ENCODE measurements at regions not wholly inside any gene's neighbourhood (a gene's known extent, or its start where the extent isn't known, plus 50 kb on each side); places are given as distances from the start of the nearest gene placed in this dataset.
A peak's percentile ranks its signal among the peaks of the same experiment; 100 is the strongest.

GRCh38 chr9:75551861-75552260, 338.6 kb upstream of the PCSK5 start:
- no peak for DNase-seq

GRCh38 chr9:75552941-75553340, 337.5 kb upstream of the PCSK5 start:
- DNase-seq = no peak

- peak; percentile 9 for DNase-seq
Measured at GRCh38 chr9:75566813-75567212, 323.7 kb upstream of the PCSK5 start.

- DNase-seq = no peak
Measured at GRCh38 chr9:75570538-75570937, 319.9 kb upstream of the PCSK5 start.

GRCh38 chr9:75574569-75574968, 315.9 kb upstream of the PCSK5 start:
- no peak for DNase-seq

GRCh38 chr9:75582870-75583269, 307.6 kb upstream of the PCSK5 start:
- no peak for DNase-seq

GRCh38 chr9:75588808-75589207, 301.7 kb upstream of the PCSK5 start:
- DNase-seq = no peak

GRCh38 chr9:75589497-75589896, 301.0 kb upstream of the PCSK5 start:
- no peak for DNase-seq

GRCh38 chr9:75591972-75592371, 298.5 kb upstream of the PCSK5 start:
- DNase-seq = no peak

GRCh38 chr9:75592586-75592985, 297.9 kb upstream of the PCSK5 start:
- no peak for DNase-seq

GRCh38 chr9:75593920-75594319, 296.6 kb upstream of the PCSK5 start:
- no peak for DNase-seq

GRCh38 chr9:75599126-75599525, 291.3 kb upstream of the PCSK5 start:
- DNase-seq = no peak

- no peak for DNase-seq
Measured at GRCh38 chr9:75601280-75601679, 289.2 kb upstream of the PCSK5 start.

GRCh38 chr9:75602060-75602459, 288.4 kb upstream of the PCSK5 start:
- DNase-seq = no peak

GRCh38 chr9:75604661-75605060, 285.8 kb upstream of the PCSK5 start:
- no peak for DNase-seq

- DNase-seq = no peak
Measured at GRCh38 chr9:75607521-75607920, 283.0 kb upstream of the PCSK5 start.

GRCh38 chr9:75609401-75609800, 281.1 kb upstream of the PCSK5 start:
- DNase-seq = no peak

- no peak for DNase-seq
Measured at GRCh38 chr9:75610246-75610645, 280.2 kb upstream of the PCSK5 start.

GRCh38 chr9:75612205-75612604, 278.3 kb upstream of the PCSK5 start:
- DNase-seq = no peak

- no peak for DNase-seq
Measured at GRCh38 chr9:75612754-75613153, 277.7 kb upstream of the PCSK5 start.

- DNase-seq = peak; percentile 91
Measured at GRCh38 chr9:75615284-75615683, 275.2 kb upstream of the PCSK5 start.

GRCh38 chr9:75616052-75616451, 274.4 kb upstream of the PCSK5 start:
- DNase-seq = no peak

GRCh38 chr9:75616841-75617566, 273.5 kb upstream of the PCSK5 start:
- no peak for DNase-seq

- no peak for DNase-seq
Measured at GRCh38 chr9:75623462-75623861, 267.0 kb upstream of the PCSK5 start.

- DNase-seq = no peak
Measured at GRCh38 chr9:75624998-75625397, 265.5 kb upstream of the PCSK5 start.
